Astrocyte of the hippocampus (primary cell): ENCODE measurements at regions not wholly inside any gene's neighbourhood (a gene's known extent, or its start where the extent isn't known, plus 50 kb on each side); places are given as distances from the start of the nearest gene placed in this dataset.
A peak's percentile ranks its signal among the peaks of the same experiment; 100 is the strongest.
"Not testable (repeated sequence)": the region's sequence is repeated elsewhere in the genome, so short reads cannot be mapped to it uniquely, and the experiment has no call there.

ENCODE experiments used
- DNase-seq: peaks from one replicate; pipeline ENCODE4 v3.0.0; 2011; ENCODE audit warnings: low read depth, low spot score

DNA sequence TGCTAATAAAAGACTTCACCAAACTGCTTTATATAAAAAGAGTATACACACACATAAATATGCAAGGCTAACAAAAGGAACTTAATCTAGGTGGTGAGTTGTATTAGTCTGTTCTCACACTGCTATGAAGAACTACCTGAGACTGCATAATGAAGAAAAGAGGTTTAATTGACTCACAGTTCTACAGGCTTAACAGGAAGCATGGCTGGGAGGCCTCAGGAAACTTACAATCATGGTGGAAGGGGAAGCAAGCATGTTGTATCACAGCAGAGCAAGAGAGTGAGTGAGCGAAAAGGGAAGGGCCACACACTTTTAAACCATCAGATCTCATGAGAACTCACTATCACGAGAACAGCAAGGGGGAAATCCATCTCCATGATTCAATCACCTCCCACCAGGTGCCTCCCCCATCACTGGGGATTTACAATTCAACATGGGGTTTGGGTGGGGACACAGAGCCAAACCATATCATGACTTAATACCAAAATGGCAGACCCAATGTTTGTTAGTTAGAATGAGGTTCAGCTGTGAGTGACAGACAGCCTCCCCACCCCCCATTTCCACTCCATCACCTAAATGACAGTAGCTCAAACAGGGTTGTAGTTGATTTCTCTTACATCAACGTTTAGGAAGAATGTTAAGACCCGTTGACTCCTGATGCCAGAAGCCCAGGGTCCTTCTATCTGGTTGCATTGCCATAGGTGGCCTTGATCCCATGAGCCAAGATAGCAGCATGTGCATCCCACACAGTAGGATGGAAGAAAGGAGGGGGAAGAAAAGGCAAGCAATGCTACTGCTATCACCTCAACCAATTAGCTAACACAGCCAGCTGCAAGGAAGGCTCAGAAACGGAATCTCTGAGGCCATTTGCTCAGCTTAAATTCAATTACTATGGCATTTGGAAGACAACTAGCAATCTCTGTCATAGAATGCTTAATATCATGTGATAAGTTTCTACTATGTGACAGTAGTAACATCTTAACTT is 77.0 kb downstream of the CCDC71L start:
- DNase-seq: no peak

DNA sequence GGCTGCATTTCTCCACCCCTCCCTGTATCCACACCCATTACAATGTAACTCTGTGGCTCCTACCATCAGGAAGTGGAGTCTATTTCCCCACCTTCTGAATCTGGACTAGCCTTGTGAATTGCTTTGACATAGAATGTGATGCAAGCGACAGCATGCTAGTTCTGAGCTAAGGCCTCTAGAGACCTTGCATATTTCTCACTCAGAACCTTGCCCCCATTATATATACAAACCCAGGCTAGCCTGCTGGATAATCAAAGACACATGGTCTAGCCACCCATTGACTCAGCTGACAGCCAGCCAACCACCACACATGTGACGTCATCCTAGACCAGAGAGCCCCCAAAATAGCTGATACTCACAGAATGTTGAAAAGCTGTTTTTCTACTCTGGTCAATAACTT is 77.9 kb downstream of the CCDC71L start:
- no peak for DNase-seq

DNA sequence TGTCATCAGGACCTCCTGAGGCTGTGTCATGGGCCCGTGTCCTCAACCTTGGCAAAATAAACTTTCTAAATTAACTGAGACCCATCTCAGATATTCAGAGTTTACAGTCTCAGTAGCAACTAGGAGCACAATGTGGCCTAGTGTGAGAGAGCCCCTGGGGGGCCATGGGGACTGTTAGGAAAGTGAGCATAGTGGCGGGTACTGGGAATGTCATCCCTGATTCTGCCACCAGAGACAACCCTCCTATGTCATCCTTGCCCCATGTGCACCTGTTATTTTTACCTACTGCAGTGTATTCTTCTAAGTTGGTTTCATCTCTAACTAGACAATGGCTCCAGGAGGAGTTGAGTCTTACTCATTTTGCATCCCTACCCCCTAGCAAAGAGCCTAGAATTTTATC is 78.6 kb downstream of the CCDC71L start:
- DNase-seq: no peak

DNA sequence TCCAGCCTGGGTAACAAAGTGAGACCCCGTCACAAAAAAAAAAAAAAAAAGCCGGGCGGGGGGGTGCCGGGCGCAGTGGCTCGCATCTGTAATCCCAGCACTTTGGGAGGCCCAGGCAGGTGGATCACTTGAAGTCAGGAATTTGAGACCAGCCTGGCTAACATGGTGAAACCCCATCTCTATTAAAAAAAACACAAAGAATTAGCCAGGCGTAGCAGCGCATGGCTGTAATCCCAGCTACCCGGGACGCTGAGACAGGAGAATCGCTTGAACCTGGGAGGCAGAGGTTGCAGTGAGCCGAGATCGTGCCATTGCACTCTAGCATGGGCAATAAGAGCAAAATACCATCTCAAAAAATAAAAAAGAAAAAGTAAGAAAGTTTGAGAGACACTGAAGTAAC is 81.9 kb downstream of the CCDC71L start:
- not testable (repeated sequence) for DNase-seq

DNA sequence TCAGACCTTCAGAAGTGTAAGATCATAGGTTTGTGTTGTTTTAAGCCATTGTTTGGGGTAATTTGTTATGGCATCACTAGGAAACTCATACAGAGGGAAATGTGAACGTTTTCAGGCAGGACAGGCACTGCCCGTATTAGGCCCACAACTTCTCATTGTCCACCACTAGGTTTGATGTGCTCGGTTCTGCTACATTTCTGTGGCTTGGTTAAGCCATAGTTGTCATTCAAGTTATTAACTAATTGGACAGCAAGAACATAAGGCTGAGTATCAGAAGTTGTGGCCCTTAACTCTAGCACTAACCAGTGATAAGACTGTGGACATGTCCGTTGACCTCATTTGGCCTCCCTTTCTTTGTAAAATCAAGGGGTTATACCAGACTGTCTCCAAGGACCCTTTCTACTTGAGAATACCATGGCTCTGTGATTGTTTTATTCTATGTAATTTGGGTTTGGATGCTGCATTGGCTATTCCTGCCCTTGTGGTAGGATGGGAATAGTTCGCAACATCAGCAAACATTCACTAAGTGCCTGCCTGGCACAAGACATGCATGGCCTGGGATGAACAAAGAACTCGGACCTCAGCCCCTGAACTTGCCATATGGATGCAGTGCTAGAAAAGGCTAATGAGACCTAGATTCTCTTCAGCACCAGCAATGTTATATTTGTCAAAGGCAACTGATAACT is 85.7 kb downstream of the CCDC71L start:
- DNase-seq: no peak

DNA sequence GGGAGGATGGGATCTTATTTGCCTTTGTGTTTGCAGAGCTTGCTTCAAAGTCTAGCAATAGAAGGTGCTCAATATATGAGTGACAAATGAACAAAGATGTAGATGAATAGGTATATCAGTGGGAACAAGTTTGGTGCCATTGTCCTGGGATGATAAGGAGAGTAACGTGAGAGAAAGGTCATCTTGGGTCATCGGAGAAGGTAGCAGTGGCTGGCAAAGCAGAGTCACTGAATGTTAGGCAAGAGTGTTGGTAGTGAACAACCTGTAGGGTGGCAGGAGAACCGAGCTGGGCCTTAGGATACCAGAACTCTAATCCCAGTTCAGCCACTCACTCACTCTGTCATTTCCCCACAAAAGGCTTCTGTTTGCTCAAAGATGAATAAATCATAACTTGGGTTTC is 87.2 kb downstream of the CCDC71L start:
- no peak for DNase-seq

DNA sequence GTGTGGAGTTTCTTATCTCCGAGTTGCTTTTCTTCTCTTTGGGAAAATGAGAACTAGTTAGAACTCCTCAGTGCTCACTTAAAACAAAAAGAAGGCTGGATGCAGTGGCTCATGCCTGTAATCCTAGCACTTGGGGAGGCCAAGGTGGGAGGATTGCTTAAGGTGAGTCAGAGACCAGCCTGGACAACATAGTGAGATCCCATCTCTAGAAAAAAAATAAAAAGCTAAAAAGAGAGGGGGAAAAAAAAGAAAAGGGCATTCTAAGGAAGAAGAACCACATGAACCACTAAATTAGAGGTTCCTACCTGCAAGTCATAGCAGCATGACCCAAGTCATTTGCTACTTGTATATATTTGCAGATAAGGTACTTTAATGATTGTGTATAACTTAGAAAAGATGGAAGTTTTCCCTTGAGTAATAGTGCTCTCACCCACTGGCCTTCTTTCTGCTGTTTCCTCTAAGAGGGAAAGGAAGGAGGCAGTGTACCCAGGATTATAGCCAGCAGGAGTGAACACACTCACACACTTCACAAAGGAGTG is 87.8 kb downstream of the CCDC71L start:
- DNase-seq: no peak

DNA sequence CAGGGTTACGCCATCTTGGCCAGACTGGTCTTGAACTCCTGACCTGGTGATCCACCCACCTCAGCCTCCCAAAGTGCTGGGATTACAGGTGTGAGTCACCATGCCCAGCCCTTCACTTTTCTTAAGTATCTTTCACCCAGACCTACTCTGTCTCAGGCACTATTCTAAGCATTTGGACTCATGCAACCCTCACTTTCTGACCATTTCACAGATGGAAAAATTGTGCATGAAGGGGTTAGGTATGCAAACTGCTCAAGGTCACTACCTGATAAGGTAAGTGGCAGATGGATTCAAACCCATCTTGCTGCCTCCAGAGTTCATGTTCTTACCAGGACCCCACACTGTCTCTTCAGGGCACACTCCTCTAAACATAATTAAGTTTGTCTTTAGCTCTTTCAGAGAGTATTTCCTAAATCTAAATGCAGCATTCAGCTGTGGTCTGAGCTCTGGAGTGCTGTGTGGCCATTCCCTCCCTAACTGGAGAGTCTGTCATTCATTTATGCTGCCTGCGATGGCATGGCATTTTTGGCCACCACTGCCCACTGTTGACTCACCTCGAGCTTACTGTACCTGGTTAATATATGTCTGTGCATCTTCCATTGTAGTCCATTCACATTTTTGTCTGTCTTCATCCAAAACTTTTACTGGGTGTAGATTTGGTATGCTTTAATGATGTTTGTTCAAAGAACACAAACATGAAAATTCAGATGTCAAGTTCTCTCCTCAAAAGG is 88.4 kb downstream of the CCDC71L start:
- DNase-seq: no peak

DNA sequence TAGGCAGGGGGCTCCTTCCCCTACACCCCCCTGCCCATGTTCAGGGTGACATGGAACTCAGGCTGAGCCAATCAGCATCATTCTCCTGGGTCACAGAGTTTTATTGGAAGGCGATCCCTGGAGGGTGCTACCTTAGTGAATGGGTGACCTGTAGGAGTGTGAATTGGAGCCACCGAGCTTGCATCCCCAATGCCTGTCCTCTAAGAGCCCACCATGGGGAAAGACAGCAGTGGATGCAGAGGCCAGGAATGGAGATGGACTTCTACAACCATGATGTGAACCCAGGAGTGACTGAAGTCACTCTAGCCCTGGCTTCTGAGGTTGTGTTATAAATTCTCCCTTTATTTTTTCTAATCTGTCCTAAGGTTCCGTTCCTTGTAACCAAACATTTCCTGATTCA is 89.4 kb downstream of the CCDC71L start:
- no peak for DNase-seq

DNA sequence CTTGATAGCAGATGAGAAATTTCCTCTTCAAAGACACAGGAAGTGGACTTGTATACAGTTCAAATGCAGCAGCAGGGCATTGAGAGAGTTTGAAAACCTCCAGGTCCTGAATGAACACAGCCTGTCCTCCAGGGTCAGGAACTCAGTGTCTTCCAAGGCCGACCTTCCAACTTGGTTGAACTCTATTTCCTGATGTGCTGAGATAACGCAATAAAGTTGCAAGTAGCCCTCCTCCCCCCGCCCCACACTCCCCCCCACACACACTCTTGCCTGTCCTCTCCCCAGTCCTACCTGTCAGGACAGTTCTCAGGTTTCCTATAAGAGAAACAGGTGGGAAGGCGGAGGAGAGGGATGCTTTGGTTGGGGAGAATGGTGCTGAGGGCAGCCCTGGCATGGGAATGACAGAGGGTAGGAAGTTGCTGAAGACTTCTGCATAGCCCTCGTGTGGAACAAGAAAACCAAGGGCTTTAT is 90.0 kb downstream of the CCDC71L start:
- no peak for DNase-seq

DNA sequence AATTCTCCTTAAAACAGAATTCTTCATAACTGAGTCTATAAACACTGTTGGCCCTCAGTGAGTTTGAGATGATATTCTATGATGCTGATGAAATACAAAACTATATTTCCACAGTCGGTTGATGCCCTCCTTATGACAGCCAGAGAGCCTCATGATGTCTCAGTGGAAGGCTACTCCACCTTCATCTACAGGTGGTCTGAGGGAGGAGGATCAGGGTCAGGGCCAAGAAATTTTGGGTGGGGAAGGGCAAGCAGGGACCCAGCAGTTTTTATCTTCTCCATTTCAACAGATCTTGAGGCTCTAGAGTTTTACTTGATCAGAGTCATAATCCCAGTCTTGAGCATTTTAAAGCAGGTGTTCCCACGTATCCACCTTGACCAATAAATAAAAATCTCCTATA is 90.8 kb downstream of the CCDC71L start:
- DNase-seq: no peak

DNA sequence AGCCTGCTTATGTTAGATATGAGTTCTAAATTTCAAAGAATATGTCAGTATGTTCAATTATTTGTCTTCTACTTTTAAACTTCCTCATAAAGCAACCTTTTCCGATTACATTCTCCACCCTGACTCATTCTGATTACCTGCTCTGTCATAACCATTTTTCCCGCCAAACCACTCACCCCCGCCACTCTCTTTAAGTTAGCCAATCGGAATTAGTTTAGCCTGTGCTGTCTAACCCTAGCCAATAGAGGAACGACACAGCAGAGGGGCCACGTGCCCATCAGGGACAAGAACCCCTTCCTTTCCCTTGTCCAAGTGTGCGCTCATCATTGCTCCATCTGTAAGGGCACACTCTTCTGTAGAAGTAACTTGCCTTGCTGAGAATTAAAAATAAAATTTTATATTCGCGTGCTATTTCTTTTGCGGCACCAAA is 91.4 kb downstream of the CCDC71L start:
- no peak for DNase-seq

DNA sequence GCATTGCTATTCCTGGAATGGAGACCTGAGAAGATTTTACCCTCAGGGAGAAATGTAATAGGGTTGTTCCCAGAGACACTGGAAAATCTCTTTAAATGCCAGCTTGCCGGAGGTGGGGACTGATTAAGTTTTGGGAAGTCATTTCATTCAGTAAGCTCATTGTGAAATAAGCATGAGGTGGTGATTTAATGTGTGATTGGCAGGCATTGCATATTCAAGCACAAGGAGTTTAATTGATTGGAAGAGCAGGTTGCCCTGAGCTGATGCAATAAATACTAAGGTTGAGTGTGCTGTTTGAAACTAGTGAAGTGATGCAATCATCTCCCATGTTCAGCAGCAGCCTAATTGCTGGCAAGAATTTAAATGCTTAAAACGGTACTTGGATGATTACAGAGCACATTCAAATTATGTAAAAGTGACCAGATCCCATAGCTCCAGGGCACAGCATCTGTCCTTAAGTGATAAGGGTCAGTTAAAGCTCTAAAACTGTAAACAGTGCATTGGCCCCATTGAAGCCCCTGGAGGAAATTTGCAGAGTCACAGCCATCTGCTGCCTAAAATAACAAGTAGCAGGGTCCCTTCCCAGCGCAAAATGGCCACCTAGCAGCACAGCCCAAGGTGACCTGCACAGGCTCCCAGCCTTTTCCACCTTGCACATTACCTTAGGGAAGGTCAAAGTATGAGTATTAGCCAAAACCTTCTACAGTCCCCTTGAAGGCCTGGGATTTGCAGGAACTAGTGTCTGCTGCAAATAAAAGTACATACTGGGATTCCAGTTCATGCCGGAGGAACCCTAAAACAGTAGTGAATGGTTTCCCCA is 92.1 kb downstream of the CCDC71L start:
- peak; percentile 28 for DNase-seq

DNA sequence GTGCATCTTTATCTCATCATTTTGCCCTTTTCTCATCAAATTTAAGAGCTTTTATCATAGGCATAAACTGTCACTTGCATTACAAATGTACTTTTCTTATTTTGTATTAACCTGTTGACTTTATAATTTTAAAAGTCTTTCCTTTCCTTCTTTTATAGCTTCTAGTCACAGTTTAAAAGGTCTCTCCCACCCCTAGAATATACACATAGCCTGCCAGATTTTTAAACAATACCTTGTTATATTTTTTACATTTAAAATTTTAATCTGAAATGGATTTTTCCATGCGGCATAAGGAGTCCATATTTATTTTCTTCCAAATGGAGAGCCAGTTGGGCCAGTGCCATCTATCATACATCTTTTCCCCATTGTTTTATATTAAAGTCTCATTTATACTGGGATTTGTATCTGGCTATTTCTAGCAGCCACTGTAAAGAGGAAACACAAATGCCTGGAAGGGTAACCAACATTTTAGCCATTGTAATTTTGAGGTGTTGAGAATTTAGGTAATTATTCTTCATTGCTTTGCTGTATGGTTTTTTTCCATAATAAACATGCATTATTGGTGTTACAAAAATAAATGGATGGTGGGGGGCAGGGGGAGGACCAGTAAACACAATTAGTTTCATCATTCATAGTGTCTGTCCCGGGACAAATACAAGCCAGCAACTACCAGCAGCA is 92.8 kb downstream of the CCDC71L start:
- no peak for DNase-seq

DNA sequence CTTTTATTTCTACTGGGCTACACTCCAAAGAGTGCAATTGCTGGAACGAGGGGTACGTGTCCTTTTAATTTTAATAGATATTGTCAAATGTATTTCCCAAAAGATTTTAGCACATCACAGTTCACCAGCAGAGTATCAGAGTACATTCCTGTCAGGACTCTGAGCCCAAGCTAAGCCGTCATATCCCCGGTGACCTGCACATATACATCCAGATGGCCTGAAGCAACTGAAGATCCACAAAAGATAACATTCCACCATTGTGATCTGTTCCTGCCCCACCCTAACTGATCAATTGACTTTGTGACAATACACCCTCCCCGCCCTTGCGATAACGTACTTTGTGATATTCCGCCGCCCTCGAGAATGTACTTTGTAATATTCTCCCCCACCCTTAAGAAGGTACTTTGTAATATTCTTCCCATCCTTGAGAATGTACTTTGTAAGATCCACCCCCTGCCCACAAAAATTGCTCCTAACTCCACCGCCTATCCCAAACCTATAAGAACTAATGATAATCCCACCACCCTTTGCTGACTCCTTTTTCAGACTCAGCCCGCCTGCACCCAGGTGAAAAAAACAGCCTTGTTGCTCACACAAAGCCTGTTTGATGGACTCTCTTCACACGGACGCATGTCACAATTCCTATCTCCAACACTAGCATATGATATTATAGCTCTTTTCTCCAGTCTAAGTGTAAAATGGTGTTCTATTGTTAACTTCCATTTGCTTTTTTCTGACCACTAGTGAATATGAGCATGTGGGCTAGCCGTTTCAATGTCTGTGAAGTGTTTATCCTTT is 93.6 kb downstream of the CCDC71L start:
- DNase-seq: not testable (repeated sequence)

DNA sequence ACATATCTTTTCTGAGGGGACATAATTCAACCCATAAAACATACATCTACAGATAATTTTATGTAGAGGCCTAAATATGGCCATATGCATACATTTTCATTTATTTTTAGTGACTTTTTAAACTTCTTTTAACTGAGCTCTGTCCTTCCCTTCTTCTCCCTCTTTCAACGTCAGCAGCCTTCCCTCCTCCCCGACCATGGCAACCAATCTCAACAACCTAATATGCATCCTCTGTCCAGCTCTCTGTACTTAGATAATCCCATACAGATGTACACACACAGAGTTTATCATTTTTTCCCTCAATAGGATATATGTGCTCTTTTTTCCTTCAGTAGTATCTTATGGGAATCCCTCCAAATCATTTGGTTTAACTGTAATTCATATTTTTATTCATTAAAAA is 94.3 kb downstream of the CCDC71L start:
- DNase-seq: no peak

DNA sequence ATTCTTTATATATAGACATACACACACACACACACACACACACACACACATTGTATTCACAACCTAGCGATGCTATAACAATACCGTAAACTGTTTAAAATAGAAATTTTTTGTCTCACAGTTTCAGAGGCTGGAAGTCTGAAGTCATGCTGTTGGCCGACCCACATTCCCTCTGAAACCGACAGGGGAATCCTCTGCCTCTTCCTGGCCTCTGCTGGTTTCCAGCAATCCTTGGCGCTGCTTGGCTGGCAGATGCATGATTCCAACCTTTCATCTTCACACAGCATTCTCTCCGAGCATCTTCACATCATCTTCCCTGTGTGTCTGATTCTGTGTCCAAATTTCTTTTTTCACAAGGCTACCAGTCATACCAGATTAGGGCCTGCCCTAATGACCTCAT is 94.8 kb downstream of the CCDC71L start:
- no peak for DNase-seq

DNA sequence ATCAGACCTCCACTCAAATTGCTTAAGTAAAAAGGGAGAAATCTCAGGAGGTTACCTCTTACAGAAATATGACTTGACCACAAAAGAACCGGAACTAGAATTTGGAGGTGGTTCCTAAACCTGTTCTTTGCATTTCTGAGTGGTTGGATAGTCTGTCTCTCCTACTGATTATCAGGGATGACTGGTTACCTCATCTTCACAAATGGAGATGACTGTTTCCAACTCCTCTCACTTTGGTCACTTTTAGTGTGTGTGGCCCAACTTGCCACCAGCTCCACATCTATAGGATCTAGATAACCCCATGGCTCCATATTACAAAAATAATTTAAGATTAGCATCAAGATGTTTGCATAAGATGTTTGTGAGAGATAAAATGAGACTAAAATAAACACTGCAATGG is 95.5 kb downstream of the CCDC71L start:
- DNase-seq: no peak

DNA sequence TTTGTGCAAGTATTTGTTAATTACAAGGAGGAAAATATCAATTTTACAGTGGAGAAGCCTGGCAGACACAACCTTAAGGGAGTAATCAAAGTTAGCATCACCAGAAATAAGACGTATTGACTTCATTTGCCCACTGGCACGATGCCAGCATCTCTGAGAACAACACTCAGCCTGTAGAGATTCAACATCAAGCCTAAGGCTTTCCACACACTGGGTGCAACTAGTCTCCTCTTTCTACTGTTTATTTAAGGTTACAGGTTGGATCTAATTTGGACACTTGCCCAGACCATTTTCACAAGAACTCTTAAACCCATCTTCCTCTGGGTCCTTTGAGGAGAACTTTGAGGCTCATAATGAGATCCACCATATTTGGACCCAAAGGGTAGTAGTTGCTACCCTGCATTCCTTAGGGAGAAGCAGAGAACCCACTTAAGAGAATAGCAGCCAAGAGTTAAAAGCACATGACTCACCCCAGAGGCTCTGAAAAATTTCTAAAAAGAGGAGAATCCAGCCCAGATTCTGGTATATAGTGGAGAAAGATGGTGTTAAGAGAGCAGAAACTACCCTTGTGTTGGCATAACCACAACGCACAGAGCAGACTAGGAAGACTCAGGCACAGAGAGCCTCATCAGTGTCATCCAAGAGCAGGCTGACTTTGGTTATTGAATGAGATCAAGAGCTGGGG is 97.3 kb downstream of the CCDC71L start:
- peak; percentile 5 for DNase-seq
